GM13976 (cell line): ENCODE measurements at regions not wholly inside any gene's neighbourhood (a gene's known extent, or its start where the extent isn't known, plus 50 kb on each side); places are given as distances from the start of the nearest gene placed in this dataset.

Experiments used
- DNase-seq: peaks from one replicate; pipeline ENCODE4 v3.0.0; 2012; ENCODE audit warnings: low spot score
- in situ Hi-C: fragments of 300-500 bp; cut with MboI; formaldehyde crosslinking; loops from one replicate; pipeline ENCODE4 v1.12.0; 2022; ENCODE audit warnings: low sequenced_read_pairs, mixed read lengths, inconsistent platforms; ENCODE audit not compliant: unreplicated experiment
- TF ChIP-seq, protein P1 (sequence below): IDR thresholded peaks from 2 replicates; pipeline ENCODE4 v1.5.1; 2012; ENCODE audit warnings: borderline replicate concordance, mild to moderate bottlenecking; ENCODE audit not compliant: insufficient read depth; ENCODE audit errors: extremely low read depth, missing control alignments, control extremely low read depth

DNA sequence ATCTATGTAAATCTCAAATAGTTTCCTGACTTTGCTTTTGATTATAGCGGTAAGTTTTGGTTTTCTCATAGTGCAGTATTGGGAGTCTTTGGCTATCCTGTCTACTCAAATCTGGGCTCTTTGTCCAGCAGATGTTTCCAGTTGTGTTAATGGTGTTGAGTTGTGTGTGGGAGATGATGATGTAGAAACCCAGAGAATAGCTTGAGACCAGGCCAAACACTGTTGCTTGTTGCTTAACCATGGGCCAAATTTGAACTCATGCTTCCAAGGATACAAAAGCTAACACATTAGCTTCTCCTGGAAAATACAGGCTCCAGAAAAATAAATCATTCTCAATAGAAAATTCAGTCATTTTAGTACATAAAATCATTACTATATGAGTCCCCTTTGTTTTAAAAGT, 82.6 kb upstream of the GYPA start:
- no peak for DNase-seq
- TF ChIP-seq, protein P1, sequence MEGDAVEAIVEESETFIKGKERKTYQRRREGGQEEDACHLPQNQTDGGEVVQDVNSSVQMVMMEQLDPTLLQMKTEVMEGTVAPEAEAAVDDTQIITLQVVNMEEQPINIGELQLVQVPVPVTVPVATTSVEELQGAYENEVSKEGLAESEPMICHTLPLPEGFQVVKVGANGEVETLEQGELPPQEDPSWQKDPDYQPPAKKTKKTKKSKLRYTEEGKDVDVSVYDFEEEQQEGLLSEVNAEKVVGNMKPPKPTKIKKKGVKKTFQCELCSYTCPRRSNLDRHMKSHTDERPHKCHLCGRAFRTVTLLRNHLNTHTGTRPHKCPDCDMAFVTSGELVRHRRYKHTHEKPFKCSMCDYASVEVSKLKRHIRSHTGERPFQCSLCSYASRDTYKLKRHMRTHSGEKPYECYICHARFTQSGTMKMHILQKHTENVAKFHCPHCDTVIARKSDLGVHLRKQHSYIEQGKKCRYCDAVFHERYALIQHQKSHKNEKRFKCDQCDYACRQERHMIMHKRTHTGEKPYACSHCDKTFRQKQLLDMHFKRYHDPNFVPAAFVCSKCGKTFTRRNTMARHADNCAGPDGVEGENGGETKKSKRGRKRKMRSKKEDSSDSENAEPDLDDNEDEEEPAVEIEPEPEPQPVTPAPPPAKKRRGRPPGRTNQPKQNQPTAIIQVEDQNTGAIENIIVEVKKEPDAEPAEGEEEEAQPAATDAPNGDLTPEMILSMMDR: no peak
- in situ Hi-C loops: no loop called here

DNA sequence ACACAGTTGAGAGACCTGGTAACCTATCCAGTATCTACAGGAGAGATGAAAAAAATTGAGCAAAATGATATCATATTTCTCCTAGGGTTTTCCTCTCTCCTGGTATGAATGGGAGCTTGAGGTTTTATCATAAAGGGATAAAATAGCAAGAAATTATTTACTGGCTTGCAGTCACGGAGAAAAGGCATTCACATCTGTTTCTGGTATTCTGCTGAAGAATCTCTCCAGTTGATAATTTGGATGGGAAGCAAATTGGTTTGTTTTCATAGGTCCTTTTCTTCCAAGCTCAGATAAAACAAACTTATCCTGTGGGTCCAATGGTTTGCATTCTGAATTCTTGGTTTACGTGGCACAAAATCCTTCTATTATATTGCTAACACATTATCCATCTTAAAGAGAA, 83.1 kb upstream of the GYPA start:
- in situ Hi-C loops: no loop called here
- TF ChIP-seq, protein P1: no peak
- DNase-seq: no peak

DNA sequence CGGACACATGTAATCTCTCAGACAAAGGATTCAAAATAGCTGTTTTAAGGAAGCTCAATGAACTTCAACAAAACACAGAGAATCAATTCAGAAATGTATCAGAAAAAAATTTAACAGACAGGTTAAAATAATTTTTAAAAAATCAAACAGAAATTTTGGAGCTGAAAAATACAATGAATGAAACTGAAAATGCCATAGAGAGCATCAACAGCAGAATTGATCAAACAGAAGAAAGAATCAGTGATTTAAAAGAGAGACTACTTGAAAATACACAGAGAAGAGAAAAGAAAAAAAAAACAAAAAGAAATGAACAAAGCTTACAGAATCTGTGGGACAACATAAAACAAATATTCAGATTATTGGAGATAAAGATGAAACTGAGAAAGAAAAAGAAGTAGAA, 118.8 kb upstream of the GYPA start:
- TF ChIP-seq, protein P1: no peak
- in situ Hi-C loops: no loop called here
- DNase-seq: no peak

DNA sequence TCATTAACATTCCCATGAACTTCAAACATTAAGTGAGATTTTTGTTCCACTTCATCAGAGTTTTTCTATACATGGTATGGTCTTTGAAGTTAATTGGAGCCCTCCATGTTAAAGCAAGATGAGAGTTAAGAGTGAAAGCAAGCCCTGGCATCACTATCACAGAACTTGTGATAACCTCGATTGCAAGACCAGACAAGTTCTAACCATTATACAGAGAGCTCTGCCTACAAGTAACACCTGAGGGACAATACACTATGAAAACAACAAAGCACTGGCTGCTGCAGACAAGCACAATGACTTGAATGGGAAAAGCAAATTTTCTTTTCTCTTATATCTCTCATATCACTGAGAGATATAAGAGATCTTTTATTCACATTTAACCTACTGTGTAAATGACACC, 126.6 kb upstream of the GYPA start:
- DNase-seq: no peak
- in situ Hi-C loops: no loop called here
- TF ChIP-seq, protein P1: no peak

DNA sequence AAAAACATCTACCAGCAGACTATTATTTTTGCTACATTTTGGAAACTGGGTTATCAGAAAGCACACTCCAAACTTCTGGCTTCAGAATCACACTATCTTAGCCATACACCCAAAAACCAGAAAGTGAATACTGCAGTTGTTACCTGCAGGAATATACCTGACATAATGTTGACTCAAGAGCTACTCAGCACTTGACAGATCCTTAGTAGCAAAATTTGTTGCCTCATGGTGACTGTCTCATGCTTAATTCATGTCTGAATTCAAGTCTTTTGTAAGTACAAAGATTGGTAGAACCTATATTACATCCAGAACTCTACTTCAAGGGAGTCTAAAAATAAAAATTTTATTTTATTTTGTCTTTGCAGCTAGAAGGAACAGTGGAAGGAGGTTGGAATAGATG, 140.2 kb upstream of the GYPA start:
- DNase-seq: no peak
- in situ Hi-C loops: no loop called here
- TF ChIP-seq, protein P1: no peak

DNA sequence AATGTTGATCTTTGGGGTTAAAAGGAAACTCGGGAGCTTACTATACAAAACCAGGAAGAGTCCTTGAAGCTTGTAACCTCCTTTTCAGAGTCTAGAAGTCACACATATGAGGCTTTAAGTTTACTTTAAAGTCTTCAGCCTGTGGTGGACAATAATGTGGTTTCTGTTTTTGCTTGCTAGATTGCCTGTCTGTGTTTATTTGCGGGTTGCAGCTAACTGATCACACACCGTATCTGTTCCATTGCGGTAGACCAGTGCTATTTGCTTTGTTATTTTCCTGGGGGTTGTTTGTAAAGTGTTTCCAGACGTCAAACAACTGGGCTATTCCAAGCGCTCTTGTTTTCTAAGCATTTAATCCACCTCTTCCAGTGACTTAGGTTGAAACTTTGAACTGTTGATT, 143.0 kb upstream of the GYPA start:
- no peak for DNase-seq
- in situ Hi-C loops: no loop called here
- TF ChIP-seq, protein P1: no peak

DNA sequence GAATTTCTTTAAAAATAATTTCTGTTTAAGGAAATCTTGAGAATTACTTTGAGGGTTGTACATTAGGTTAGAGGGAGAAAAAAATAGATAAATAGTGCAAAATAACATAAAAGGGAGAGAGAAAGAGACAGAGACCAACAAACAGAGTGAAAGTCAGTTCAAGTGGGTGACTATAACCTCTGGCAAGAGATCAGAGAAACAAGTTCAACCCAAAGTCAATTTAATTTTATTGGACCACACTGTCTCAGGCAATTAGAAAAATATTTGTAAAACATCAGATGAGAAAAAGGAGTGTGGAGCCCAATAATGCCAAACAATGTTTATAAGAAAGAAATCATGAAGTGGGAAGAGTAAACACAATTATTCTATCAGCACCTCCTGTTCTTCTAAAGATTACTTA, 143.5 kb upstream of the GYPA start:
- TF ChIP-seq, protein P1: no peak
- in situ Hi-C loops: no loop called here
- DNase-seq: no peak
